ENCODE measurements at regions not wholly inside any gene's neighbourhood (a gene's known extent, or its start where the extent isn't known, plus 50 kb on each side); places are given as distances from the start of the nearest gene placed in this dataset.

DNA sequence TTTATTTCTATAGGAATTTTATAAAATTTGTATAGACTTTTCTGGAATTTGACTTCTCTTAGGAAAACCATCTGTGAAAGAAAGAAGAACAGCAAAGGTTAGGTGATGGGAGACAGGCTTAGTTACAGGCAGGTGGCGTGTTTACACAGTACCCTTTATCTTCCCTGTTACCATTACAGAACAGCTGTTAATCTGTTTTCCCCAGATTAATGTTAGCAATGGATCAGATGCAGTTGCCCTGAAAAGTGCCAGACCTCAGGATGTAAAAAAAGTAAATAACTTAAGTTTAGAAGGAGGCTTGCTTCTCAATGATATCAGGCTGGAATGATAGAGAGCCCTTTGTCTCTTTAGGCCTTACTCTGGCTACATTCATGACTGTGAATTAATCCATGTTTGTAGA is 1186.5 kb upstream of the TENM4 start:
- WGBS, result 82% methylated on average over 1 of the region's 1 CpG
- intact Hi-C loops (cut with DNase I), result no loop called here
- Histone ChIP-seq H3K4me3 (ENCODE audit: low read length) (no peak overlapping the region), H3K27me3 (ENCODE audit: control insufficient read depth, insufficient read depth) (no peaks in the 10 kb centered on the region), H3K9me3 (ENCODE audit: control insufficient read depth, low read length) (no peaks in the 10 kb centered on the region), H3K4me1 (ENCODE audit: control insufficient read depth, insufficient read depth, low read length) (no peaks in the 10 kb centered on the region), H3K27ac (ENCODE audit: low read length) (no peak overlapping the region)
- ATAC-seq (no peak), DNase-seq (no peak)

DNA sequence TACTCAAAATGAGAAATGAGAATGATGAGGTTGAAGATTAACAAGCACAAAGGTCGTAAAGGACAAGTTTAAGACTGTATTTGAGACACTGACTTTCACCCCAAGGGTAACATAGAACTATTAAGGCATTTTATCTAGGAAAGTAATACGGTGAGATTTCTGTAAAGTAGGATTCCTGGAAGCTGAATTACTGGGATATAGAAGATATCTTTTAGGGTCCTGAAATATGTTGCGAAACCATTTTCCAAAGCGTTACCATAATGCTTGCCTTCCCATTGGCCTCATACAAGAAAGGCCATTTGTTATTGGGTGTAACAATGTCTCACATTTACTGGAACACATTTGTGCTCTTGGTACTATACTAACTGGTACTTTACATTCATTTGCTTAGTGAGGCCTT is 1185.9 kb upstream of the TENM4 start:
- 83% methylated on average over 4 of the region's 4 CpGs for WGBS
- Histone ChIP-seq H3K4me1 (ENCODE audit: control insufficient read depth, insufficient read depth, low read length) (no peaks in the 10 kb centered on the region), H3K27ac (ENCODE audit: low read length) (no peak overlapping the region), H3K27me3 (ENCODE audit: control insufficient read depth, insufficient read depth) (no peaks in the 10 kb centered on the region), H3K4me3 (ENCODE audit: low read length) (no peak overlapping the region), H3K9me3 (ENCODE audit: control insufficient read depth, low read length) (no peaks in the 10 kb centered on the region)
- intact Hi-C loops (cut with DNase I), result no loop called here
- ATAC-seq, result no peak
- no peak for DNase-seq

DNA sequence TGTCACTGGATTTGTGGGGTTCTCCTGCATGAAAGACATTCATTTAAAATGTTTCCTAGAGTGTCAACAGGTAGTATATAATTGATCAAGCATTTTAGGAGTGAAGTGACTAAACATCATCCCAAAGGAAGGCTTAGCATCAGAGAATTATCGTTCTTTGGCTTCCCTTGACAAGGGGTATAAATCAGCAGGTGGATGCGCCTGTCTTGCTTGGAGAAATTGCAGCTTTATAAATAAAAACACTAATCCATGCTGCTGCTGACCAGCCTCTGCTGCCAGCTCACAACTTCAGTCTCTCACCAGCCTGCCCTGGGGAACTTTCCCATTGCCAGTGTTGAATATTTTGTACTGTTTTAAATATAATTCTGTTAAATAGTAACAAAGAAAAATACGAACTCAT is 1184.7 kb upstream of the TENM4 start:
- no peak overlapping the region for H3K27ac ChIP-seq (ENCODE audit: low read length)
- no peak overlapping the region for H3K4me3 ChIP-seq (ENCODE audit: low read length)
- H3K4me1 ChIP-seq (ENCODE audit: control insufficient read depth, insufficient read depth, low read length), result no peaks in the 10 kb centered on the region
- H3K9me3 ChIP-seq (ENCODE audit: control insufficient read depth, low read length), result no peaks in the 10 kb centered on the region
- no peaks in the 10 kb centered on the region for H3K27me3 ChIP-seq (ENCODE audit: control insufficient read depth, insufficient read depth)
- intact Hi-C loops (cut with DNase I), result no loop called here
- no peak for ATAC-seq
- no peak for DNase-seq
- 83% methylated on average over 3 of the region's 3 CpGs for WGBS

DNA sequence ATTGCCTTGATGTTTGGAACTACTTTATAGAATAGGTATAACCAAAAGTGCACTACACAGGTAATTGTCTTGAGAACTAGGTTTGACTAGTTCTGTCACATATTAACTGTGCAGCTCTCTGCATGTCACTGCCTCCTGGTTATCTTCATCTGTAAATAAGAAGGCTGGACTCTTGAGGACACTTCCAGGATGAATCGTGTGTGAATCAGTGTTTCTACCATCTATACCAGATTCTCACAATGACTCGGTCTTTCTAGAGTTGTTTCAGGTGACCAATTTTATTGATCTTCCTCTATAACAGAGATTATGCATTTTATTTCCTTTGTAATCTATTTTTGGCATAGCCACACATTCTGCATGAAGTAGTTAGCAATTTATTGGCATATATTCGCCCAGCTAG is 1181.0 kb upstream of the TENM4 start:
- Histone ChIP-seq H3K9me3 (ENCODE audit: control insufficient read depth, low read length) (no peaks in the 10 kb centered on the region), H3K4me3 (ENCODE audit: low read length) (no peak overlapping the region), H3K4me1 (ENCODE audit: control insufficient read depth, insufficient read depth, low read length) (no peaks in the 10 kb centered on the region), H3K27me3 (ENCODE audit: control insufficient read depth, insufficient read depth) (no peaks in the 10 kb centered on the region), H3K27ac (ENCODE audit: low read length) (no peak overlapping the region)
- WGBS, result 57% methylated on average over 3 of the region's 3 CpGs
- no peak for ATAC-seq
- intact Hi-C loops (cut with DNase I), result no loop called here
- no peak for DNase-seq

DNA sequence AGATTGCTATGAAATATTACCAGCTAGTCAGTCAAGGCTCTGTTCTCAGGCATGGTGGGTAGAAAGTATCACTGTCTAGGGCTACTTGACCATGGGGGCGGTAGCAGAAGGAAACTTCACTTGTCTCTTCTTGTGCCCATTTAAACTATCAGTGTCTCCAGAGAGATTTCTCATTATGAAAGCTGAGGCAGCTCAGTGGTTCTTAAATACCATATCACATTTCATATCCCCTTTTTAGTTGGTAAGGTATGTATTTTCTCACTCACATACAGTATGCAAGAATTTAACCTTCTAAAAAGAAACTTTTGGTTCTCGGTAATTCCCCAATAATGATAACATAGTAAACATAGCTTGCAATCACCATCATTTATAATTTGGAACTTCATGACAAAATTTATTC is 1180.0 kb upstream of the TENM4 start:
- intact Hi-C loops (cut with DNase I), result no loop called here
- DNase-seq (no peak), ATAC-seq (no peak)
- no peaks in the 10 kb centered on the region for H3K27me3 ChIP-seq (ENCODE audit: control insufficient read depth, insufficient read depth)
- WGBS, result 95% methylated on average over 2 of the region's 2 CpGs
- H3K4me3 ChIP-seq (ENCODE audit: low read length), result no peak overlapping the region
- H3K4me1 ChIP-seq (ENCODE audit: control insufficient read depth, insufficient read depth, low read length), result no peaks in the 10 kb centered on the region
- H3K9me3 ChIP-seq (ENCODE audit: control insufficient read depth, low read length), result no peaks in the 10 kb centered on the region
- no peak overlapping the region for H3K27ac ChIP-seq (ENCODE audit: low read length)

DNA sequence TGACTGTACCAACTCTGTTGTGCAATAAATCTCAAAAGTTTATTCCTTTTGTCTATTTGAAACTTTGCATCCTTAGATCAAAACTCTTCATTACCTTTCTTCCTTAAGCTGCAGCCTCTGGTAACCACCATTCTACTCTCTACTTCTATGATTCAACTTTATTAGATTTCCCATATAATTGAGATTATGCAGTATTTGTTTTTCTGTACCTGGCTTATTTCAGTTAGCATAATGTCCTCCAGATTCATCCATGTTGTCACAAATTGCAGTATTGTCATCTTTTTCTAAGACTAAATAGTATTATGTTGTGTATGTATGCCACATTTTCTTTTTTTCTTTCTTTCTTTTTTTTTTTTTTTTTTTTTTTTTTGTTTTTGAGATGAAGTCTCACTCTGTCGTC is 1176.3 kb upstream of the TENM4 start:
- Histone ChIP-seq H3K27me3 (ENCODE audit: control insufficient read depth, insufficient read depth) (no peaks in the 10 kb centered on the region), H3K4me1 (ENCODE audit: control insufficient read depth, insufficient read depth, low read length) (no peaks in the 10 kb centered on the region), H3K9me3 (ENCODE audit: control insufficient read depth, low read length) (no peaks in the 10 kb centered on the region), H3K4me3 (ENCODE audit: low read length) (no peak overlapping the region), H3K27ac (ENCODE audit: low read length) (no peak overlapping the region)
- 96% methylated on average over 1 of the region's 1 CpG for WGBS
- DNase-seq (no peak), ATAC-seq (no peak)
- intact Hi-C loops (cut with DNase I), result no loop called here

DNA sequence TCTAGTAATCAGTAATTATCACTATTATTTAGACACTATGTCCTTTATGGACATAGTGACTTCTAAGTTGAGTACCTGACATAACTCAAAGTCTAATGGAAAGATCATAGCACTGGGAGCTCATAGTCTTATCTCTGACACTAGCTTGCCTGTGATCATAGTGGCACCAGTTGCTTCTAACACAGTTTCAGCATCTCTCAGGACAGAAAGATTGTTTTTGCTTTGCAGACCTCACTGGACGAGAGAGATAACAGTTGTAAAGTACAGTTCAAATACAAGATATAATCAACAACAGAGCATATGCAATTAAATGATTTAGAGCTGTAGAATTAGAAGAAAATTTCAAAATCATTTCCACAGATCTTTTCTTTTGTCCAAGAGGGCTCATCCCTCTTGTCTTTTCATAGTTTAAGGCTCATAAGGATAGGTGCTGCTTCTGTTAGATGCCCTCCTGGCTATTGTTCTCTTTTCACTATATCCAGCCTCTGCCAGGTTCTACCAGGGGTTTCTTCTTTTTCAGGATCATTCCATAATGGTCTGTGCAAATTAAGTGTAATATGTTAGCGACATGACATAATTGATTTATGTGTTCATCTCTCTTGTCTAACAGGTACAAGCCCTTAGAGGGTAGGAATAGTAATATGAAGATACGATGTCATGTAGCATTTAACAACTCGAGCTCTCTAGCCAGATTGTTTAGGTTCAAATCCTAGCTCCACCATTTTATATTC is 1175.4 kb upstream of the TENM4 start:
- WGBS, result 72% methylated on average over 4 of the region's 4 CpGs
- Histone ChIP-seq H3K4me1 (ENCODE audit: control insufficient read depth, insufficient read depth, low read length) (no peaks in the 10 kb centered on the region), H3K9me3 (ENCODE audit: control insufficient read depth, low read length) (no peaks in the 10 kb centered on the region), H3K27me3 (ENCODE audit: control insufficient read depth, insufficient read depth) (no peaks in the 10 kb centered on the region), H3K27ac (ENCODE audit: low read length) (no peak overlapping the region), H3K4me3 (ENCODE audit: low read length) (no peak overlapping the region)
- ATAC-seq, result no peak
- intact Hi-C loops (cut with DNase I), result no loop called here
- no peak for DNase-seq

DNA sequence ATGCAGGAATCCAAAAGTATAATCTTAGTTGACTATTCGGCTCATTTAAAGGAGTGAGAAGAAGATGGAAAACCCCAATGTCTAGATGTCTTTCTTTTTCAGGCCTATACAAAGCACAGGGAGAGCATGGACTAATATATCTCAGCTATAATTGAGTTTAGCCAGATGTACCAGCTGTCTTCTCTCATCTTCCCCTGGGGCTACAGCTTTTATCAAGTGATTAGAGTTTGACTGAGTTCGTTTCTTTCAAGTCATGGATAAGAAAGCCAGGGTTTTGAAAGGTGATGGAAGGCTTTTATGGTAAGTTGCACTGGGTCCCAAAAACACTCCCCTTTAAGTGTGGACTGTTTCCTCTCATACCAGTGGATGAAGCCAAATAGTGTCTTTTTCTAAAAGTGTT is 1172.8 kb upstream of the TENM4 start:
- Histone ChIP-seq H3K27ac (ENCODE audit: low read length) (no peak overlapping the region), H3K9me3 (ENCODE audit: control insufficient read depth, low read length) (no peaks in the 10 kb centered on the region), H3K4me1 (ENCODE audit: control insufficient read depth, insufficient read depth, low read length) (no peaks in the 10 kb centered on the region), H3K27me3 (ENCODE audit: control insufficient read depth, insufficient read depth) (no peaks in the 10 kb centered on the region), H3K4me3 (ENCODE audit: low read length) (no peak overlapping the region)
- ATAC-seq (no peak), DNase-seq (no peak)
- WGBS, result 24% methylated on average over 2 of the region's 2 CpGs
- intact Hi-C loops (cut with DNase I), result no loop called here

DNA sequence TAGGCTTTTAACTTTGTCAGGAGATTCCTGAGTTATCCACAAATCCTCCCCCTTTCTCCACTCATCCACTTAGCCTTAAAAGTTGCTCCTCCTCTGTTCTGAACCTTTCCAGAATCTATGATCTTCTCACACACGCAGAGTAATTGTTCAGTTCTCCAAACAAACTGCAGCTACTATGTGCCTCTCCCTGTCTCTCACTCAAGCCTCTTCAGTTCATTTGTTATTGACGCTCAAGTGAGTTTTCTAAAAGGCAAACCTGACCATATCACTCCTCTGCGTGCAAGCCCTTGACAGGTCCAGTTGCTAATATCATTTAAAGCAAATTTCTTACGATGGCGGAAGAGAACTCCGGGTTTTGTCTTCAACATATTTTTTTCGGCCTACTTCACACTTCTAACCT is 1169.7 kb upstream of the TENM4 start:
- intact Hi-C loops (cut with DNase I), result no loop called here
- ATAC-seq (no peak), DNase-seq (no peak)
- H3K4me3 ChIP-seq (ENCODE audit: low read length), result no peak overlapping the region
- H3K27ac ChIP-seq (ENCODE audit: low read length), result no peak overlapping the region
- WGBS, result 89% methylated on average over 7 of the region's 7 CpGs
- no peaks in the 10 kb centered on the region for H3K27me3 ChIP-seq (ENCODE audit: control insufficient read depth, insufficient read depth)
- H3K4me1 ChIP-seq (ENCODE audit: control insufficient read depth, insufficient read depth, low read length), result no peaks in the 10 kb centered on the region
- no peaks in the 10 kb centered on the region for H3K9me3 ChIP-seq (ENCODE audit: control insufficient read depth, low read length)

DNA sequence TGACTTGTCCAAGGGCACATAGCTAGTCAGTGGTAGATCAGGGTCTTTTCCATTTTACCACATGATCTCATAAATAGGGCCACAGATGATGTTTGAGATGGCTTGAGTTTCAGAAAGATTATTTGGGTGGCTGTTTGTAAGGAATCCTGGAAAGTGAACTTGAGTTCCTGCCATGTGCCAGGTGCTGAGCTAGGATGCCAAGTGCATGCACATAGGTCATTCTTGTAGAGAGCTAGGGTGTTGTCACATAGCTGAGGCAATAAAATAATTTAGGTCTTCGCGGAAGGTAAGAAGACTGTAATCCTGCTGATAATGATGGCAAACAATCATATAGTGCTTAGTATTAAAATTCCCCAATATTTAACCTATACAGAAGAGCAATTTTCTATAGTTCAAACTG is 1162.6 kb upstream of the TENM4 start:
- H3K27me3 ChIP-seq (ENCODE audit: control insufficient read depth, insufficient read depth), result no peaks in the 10 kb centered on the region
- WGBS, result 96% methylated on average over 2 of the region's 2 CpGs
- H3K9me3 ChIP-seq (ENCODE audit: control insufficient read depth, low read length), result no peaks in the 10 kb centered on the region
- ATAC-seq (no peak), DNase-seq (no peak)
- no peak overlapping the region for H3K4me3 ChIP-seq (ENCODE audit: low read length)
- no peak overlapping the region for H3K27ac ChIP-seq (ENCODE audit: low read length)
- no peaks in the 10 kb centered on the region for H3K4me1 ChIP-seq (ENCODE audit: control insufficient read depth, insufficient read depth, low read length)
- intact Hi-C loops (cut with DNase I), result no loop called here

DNA sequence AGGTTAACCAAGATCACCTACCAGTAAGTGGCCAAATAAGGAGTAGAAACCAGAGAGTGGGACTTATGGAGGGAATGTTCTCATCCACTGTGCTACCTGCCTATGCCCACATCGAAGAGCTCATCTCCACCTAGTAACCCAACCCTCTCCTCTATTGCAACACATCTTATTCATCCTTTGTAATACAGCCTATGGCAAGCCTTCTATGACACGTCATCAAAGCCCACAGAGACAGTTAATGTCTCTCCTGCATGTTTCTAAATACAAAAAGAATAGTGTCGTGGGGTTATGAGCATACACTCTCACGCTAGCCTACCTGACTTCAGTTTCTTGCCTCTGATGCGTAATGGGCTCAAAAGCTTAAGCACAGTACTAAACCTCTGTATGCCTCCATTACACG is 1158.1 kb upstream of the TENM4 start:
- DNase-seq, result no peak
- H3K9me3 ChIP-seq (ENCODE audit: control insufficient read depth, low read length), result no peaks in the 10 kb centered on the region
- intact Hi-C loops (cut with DNase I), result no loop called here
- no peaks in the 10 kb centered on the region for H3K4me1 ChIP-seq (ENCODE audit: control insufficient read depth, insufficient read depth, low read length)
- no peak overlapping the region for H3K27ac ChIP-seq (ENCODE audit: low read length)
- H3K27me3 ChIP-seq (ENCODE audit: control insufficient read depth, insufficient read depth), result no peaks in the 10 kb centered on the region
- H3K4me3 ChIP-seq (ENCODE audit: low read length), result no peak overlapping the region
- ATAC-seq, result no peak
- WGBS, result 87% methylated on average over 6 of the region's 6 CpGs

DNA sequence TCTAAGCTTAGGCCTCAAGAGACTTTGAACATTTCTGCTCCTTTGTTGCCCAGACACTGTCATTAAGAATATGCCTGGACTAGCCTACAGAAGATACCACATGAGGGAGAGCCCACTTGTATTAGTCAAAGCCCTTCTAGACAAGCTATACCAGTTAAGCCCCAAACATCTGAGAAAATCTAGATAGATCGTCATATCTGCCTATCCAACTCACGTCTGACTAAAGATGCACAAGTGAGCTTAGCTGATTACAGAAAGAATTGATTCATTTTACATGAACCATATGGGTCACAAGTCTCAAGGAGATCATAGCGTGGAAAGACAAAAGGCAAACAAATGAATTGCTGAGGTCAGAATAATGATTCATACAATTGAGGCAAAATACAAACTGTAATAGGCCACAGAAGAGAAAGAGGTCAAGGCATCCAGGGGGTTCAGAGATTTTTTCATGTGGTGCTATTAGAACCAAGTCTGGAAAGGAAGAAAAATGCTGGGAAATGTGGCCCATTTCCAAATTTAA is 1155.5 kb upstream of the TENM4 start:
- intact Hi-C loops (cut with DNase I), result no loop called here
- H3K27ac ChIP-seq (ENCODE audit: low read length), result no peak overlapping the region
- ATAC-seq, result no peak
- no peaks in the 10 kb centered on the region for H3K27me3 ChIP-seq (ENCODE audit: control insufficient read depth, insufficient read depth)
- H3K4me3 ChIP-seq (ENCODE audit: low read length), result no peak overlapping the region
- no peaks in the 10 kb centered on the region for H3K9me3 ChIP-seq (ENCODE audit: control insufficient read depth, low read length)
- no peak for DNase-seq
- 82% methylated on average over 3 of the region's 3 CpGs for WGBS
- no peaks in the 10 kb centered on the region for H3K4me1 ChIP-seq (ENCODE audit: control insufficient read depth, insufficient read depth, low read length)
